ENCODE measurements at regions not wholly inside any gene's neighbourhood (a gene's known extent, or its start where the extent isn't known, plus 50 kb on each side); places are given as distances from the start of the nearest gene placed in this dataset.

- intact Hi-C loops (cut with DNase I) = no loop called here
- H3K4me1 ChIP-seq = peaks cover 77% of the 10 kb centered on the region
- ATAC-seq (peak; percentile 82), DNase-seq (peak; percentile 65 to 82 (median 76))
- H3K4me3 ChIP-seq = no peak overlapping the region
- TF ChIP-seq POLR2A (IDR thresholded peaks at IDR 0.05) (no peak), CTCF (IDR thresholded peaks at IDR 0.05) (peak in 2 of 7 experiments; percentile 8 to 22)
- peak overlapping the region in 3 of 4 donors; percentile 36 to 61 (median 60) for H3K27ac ChIP-seq
- no peaks in the 10 kb centered on the region for H3K36me3 ChIP-seq (replicated peaks in 1 of 2; ENCODE audit: insufficient read depth in 1 of 2, low read depth in 2 of 2)
- no peaks in the 10 kb centered on the region for H3K27me3 ChIP-seq
- no peaks in the 10 kb centered on the region for H3K9me3 ChIP-seq
- 20 to 26% methylated on average over 8 of the region's 8 CpGs for WGBS, 2 donors
Measured at GRCh38 chr1:58896246-58897183, 112.7 kb upstream of the JUN start.

GRCh38 chr1:58898739-58899586 lies 115.1 kb upstream of the JUN start:
- H3K4me3 ChIP-seq = no peak overlapping the region
- intact Hi-C loops (cut with DNase I) = no loop called here
- no peak for ATAC-seq
- DNase-seq = peak; percentile 37 to 72 (median 54)
- peak overlapping the region; percentile 18 to 97 (median 72) for H3K27ac ChIP-seq
- H3K36me3 ChIP-seq (replicated peaks in 1 of 2; ENCODE audit: insufficient read depth in 1 of 2, low read depth in 2 of 2) = no peaks in the 10 kb centered on the region
- TF ChIP-seq CTCF (IDR thresholded peaks at IDR 0.05) (no peak), POLR2A (IDR thresholded peaks at IDR 0.05) (no peak)
- no peaks in the 10 kb centered on the region for H3K27me3 ChIP-seq
- 23 to 30% methylated on average over 10 of the region's 10 CpGs for WGBS, 2 donors
- H3K9me3 ChIP-seq = no peaks in the 10 kb centered on the region
- peaks cover 85% of the 10 kb centered on the region for H3K4me1 ChIP-seq

- WGBS, 2 donors = 77 to 87% methylated on average over 11 of the region's 11 CpGs
- H3K9me3 ChIP-seq = no peaks in the 10 kb centered on the region
- H3K4me3 ChIP-seq = no peak overlapping the region
- H3K27me3 ChIP-seq = no peaks in the 10 kb centered on the region
- intact Hi-C loops (cut with DNase I) = no loop called here
- ATAC-seq (no peak), DNase-seq (no peak)
- TF ChIP-seq CTCF (IDR thresholded peaks at IDR 0.05) (no peak), POLR2A (IDR thresholded peaks at IDR 0.05) (no peak)
- peak overlapping the region; percentile 18 to 97 (median 72) for H3K27ac ChIP-seq
- peaks cover 85% of the 10 kb centered on the region for H3K4me1 ChIP-seq
- H3K36me3 ChIP-seq (replicated peaks in 1 of 2; ENCODE audit: insufficient read depth in 1 of 2, low read depth in 2 of 2) = no peaks in the 10 kb centered on the region
Measured at GRCh38 chr1:58899587-58900271, 115.9 kb upstream of the JUN start.

- no peaks in the 10 kb centered on the region for H3K27me3 ChIP-seq
- intact Hi-C loops (cut with DNase I) = no loop called here
- DNase-seq (no peak), ATAC-seq (no peak)
- no peaks in the 10 kb centered on the region for H3K9me3 ChIP-seq
- H3K27ac ChIP-seq = peak overlapping the region in 3 of 4 donors; percentile 7 to 97 (median 35)
- H3K4me1 ChIP-seq = peaks cover 85% of the 10 kb centered on the region
- H3K36me3 ChIP-seq (replicated peaks in 1 of 2; ENCODE audit: insufficient read depth in 1 of 2, low read depth in 2 of 2) = no peaks in the 10 kb centered on the region
- H3K4me3 ChIP-seq = no peak overlapping the region
- WGBS, 2 donors = 80 to 86% methylated on average over 3 of the region's 3 CpGs
- no peak for TF ChIP-seq CTCF (IDR thresholded peaks at IDR 0.05)
- no peak for TF ChIP-seq POLR2A (IDR thresholded peaks at IDR 0.05)
Measured at GRCh38 chr1:58900396-58900795, 116.5 kb upstream of the JUN start.
